KMS-11 (cell line): ENCODE measurements at regions not wholly inside any gene's neighbourhood (a gene's known extent, or its start where the extent isn't known, plus 50 kb on each side); places are given as distances from the start of the nearest gene placed in this dataset.

Experiments
- H2AFZ ChIP-seq: fragments of 200-600 bp; sonication (generic); 2 replicates; pipeline ENCODE4 v1.6.1; 2016; ENCODE audit warnings: antibody characterized with exemption, mixed run types, low read depth
- H3K27ac ChIP-seq: fragments of 200-600 bp; sonication (generic); 2 replicates; pipeline ENCODE4 v1.6.1; 2016; ENCODE audit warnings: mild to moderate bottlenecking, mixed run types
- H3K27me3 ChIP-seq: fragments of 200-600 bp; sonication (generic); 2 replicates; pipeline ENCODE4 v1.6.1; 2017; ENCODE audit warnings: mild to moderate bottlenecking, low read depth, mixed run types, moderate library complexity; ENCODE audit not compliant: insufficient read depth
- H3K36me3 ChIP-seq: fragments of 200-600 bp; sonication (generic); 2 replicates; pipeline ENCODE4 v1.6.1; 2017; ENCODE audit warnings: mild to moderate bottlenecking, mixed run types; ENCODE audit not compliant: insufficient read depth
- H3K4me1 ChIP-seq: fragments of 200-600 bp; sonication (generic); 2 replicates; pipeline ENCODE4 v1.6.1; 2016; ENCODE audit warnings: mild to moderate bottlenecking, low read depth, mixed run types; ENCODE audit not compliant: poor library complexity, severe bottlenecking
- H3K4me2 ChIP-seq: fragments of 200-600 bp; sonication (generic); 2 replicates; pipeline ENCODE4 v1.7.0; 2016; ENCODE audit warnings: mild to moderate bottlenecking, mixed run types
- H3K4me3 ChIP-seq: fragments of 200-600 bp; sonication (generic); IDR thresholded peaks from 2 replicates; pipeline ENCODE4 v1.6.1; 2017; ENCODE audit warnings: low read depth, low read length, mixed read lengths; ENCODE audit not compliant: insufficient read depth
- H3K79me2 ChIP-seq: fragments of 200-600 bp; sonication (generic); 2 replicates; pipeline ENCODE4 v1.6.1; 2016; ENCODE audit warnings: low read depth, mixed run types; ENCODE audit not compliant: insufficient read depth
- H3K9ac ChIP-seq: fragments of 200-600 bp; sonication (generic); 2 replicates; pipeline ENCODE4 v1.6.1; 2016; ENCODE audit warnings: mild to moderate bottlenecking, mixed run types
- H4K20me1 ChIP-seq: fragments of 200-600 bp; sonication (generic); 2 replicates; pipeline ENCODE4 v1.6.1; 2016; ENCODE audit warnings: mild to moderate bottlenecking, mixed run types; ENCODE audit not compliant: insufficient read depth
- CTCF ChIP-seq: fragments of 200-600 bp; sonication (generic); conservative IDR thresholded peaks from 2 replicates; pipeline ENCODE4 v1.6.1; 2017; ENCODE audit warnings: low read depth, mild to moderate bottlenecking, antibody characterized with exemption, low read length, moderate library complexity, mixed read lengths

GRCh38 chr7:108863227-108863848 is 293.7 kb downstream of the DNAJB9 start:
- H3K4me2 ChIP-seq, result no peak overlapping the region

GRCh38 chr7:108869070-108869469 is 299.4 kb downstream of the DNAJB9 start:
- H3K36me3 ChIP-seq, result no peaks in the 10 kb centered on the region; the same call in 1 of the 2 replicates
- H3K9ac ChIP-seq, result no peak overlapping the region
- no peak for TF ChIP-seq CTCF
- no peaks in the 10 kb centered on the region for H4K20me1 ChIP-seq
- no peak overlapping the region for H3K4me3 ChIP-seq
- H3K79me2 ChIP-seq, result no peaks in the 10 kb centered on the region
- H3K4me1 ChIP-seq, result no peaks in the 10 kb centered on the region
- no peak overlapping the region for H3K4me2 ChIP-seq
- no peaks in the 10 kb centered on the region for H3K27me3 ChIP-seq
- no peak overlapping the region for H2AFZ ChIP-seq
- no peak overlapping the region for H3K27ac ChIP-seq

More at GRCh38 chr7:108863227-108863848, 293.7 kb downstream of the DNAJB9 start:
- Histone ChIP-seq H3K27ac (no peak overlapping the region), H3K4me3 (no peak overlapping the region), H3K79me2 (no peaks in the 10 kb centered on the region), H2AFZ (no peak overlapping the region), H3K36me3 (no peaks in the 10 kb centered on the region; the same call in 1 of the 2 replicates), H3K4me1 (no peaks in the 10 kb centered on the region), H4K20me1 (no peaks in the 10 kb centered on the region), H3K27me3 (no peaks in the 10 kb centered on the region), H3K9ac (no peak overlapping the region)
- TF ChIP-seq CTCF, result no peak

GRCh38 chr7:108875139-108875538 is 305.5 kb downstream of the DNAJB9 start:
- Histone ChIP-seq H3K4me1 (peaks cover 10% of the 10 kb centered on the region), H3K79me2 (no peaks in the 10 kb centered on the region), H4K20me1 (no peaks in the 10 kb centered on the region), H3K4me3 (no peak overlapping the region), H3K4me2 (no peak overlapping the region), H2AFZ (no peak overlapping the region), H3K36me3 (no peaks in the 10 kb centered on the region), H3K9ac (no peak overlapping the region), H3K27me3 (no peaks in the 10 kb centered on the region), H3K27ac (no peak overlapping the region)
- peak; percentile 49; the same call in 1 of the 2 replicates for TF ChIP-seq CTCF

GRCh38 chr7:108890862-108891261 is 321.2 kb downstream of the DNAJB9 start:
- H3K27me3 ChIP-seq, result no peaks in the 10 kb centered on the region
- no peaks in the 10 kb centered on the region for H3K4me1 ChIP-seq
- no peaks in the 10 kb centered on the region for H3K79me2 ChIP-seq
- no peaks in the 10 kb centered on the region for H3K36me3 ChIP-seq
- no peak overlapping the region for H3K4me2 ChIP-seq
- no peak for TF ChIP-seq CTCF
- no peak overlapping the region for H3K27ac ChIP-seq
- H4K20me1 ChIP-seq, result no peaks in the 10 kb centered on the region
- no peak overlapping the region for H2AFZ ChIP-seq
- no peak overlapping the region for H3K4me3 ChIP-seq
- H3K9ac ChIP-seq, result no peak overlapping the region
